ENCODE measurements at regions not wholly inside any gene's neighbourhood (a gene's known extent, or its start where the extent isn't known, plus 50 kb on each side); places are given as distances from the start of the nearest gene placed in this dataset.

DNA sequence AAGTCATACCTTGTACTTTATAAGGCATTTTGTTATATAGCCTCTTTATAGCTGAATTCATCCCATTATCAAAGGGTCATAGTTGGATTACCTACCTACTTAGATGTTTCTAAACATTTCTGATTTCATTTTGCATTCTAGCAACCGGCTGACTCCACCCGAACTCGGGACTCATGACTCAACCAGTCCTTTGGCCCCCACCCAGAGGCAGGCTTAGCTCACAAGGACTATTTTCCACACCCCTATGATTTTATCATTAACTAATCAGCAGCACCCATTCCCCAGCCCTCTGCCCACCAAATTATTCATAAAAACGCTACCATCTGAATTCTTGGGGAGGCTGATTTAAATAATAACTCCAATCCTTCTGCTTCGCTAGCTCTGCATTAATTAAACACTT, 79.9 kb upstream of the EGFL6 start:
- TF ChIP-seq CTCF (optimal IDR thresholded peaks at IDR 0.05 in 1 of 3, IDR thresholded peaks at IDR 0.05 in 1 of 3, conservative IDR thresholded peaks at IDR 0.05 in 1 of 3; ENCODE audit: extremely low read depth in 1 of 3, insufficient read depth in 2 of 3, low read length in 3 of 3) (no peak), EZH2 (IDR thresholded peaks at IDR 0.05; ENCODE audit: low read length) (no peak)

All from keratinocyte (primary cell).